GM12865 (cell line): ENCODE measurements at regions not wholly inside any gene's neighbourhood (a gene's known extent, or its start where the extent isn't known, plus 50 kb on each side); places are given as distances from the start of the nearest gene placed in this dataset.

Source experiments
- DNase-seq: peaks from one replicate; pipeline ENCODE4 v3.0.0; 2010; ENCODE audit warnings: low read depth
- H3K4me3 ChIP-seq: 2 replicates; pipeline ENCODE4 v1.5.1; 2011; ENCODE audit warnings: mild to moderate bottlenecking, low read depth, low read length, control low read depth
- CTCF ChIP-seq: IDR thresholded peaks from 2 replicates; pipeline ENCODE4 v1.5.1; 2011; ENCODE audit warnings: low read length, control low read depth, low read depth, inconsistent platforms; ENCODE audit not compliant: insufficient read depth; ENCODE audit errors: missing control alignments

DNA sequence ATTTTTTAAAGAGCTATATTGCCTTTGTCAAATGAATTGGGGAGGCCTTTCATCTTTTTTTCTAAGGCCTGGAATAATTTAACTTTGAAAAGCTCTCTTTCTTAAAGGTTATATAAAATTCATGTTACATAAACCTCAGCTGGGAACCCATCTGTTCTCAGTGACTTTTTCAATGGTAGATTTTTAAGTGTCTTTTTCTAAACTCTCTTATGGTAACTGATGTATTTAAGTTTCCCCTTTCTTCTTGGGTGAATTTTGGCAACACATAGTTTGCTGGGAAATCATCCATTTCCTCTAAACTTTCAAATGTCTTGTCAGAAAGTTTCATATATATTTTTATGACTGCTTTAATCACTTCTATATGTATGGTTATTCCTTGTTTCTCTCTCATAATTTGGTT lies 362.2 kb upstream of the KLF6 start:
- no peak for DNase-seq
- no peak for TF ChIP-seq CTCF

GRCh38 chr10:4144817-4145216 lies 359.8 kb upstream of the KLF6 start:
- no peak for DNase-seq
- no peak for TF ChIP-seq CTCF
- no peak overlapping the region for H3K4me3 ChIP-seq

More for the DNA sequence above, 362.2 kb upstream of the KLF6 start:
- no peak overlapping the region for H3K4me3 ChIP-seq

DNA sequence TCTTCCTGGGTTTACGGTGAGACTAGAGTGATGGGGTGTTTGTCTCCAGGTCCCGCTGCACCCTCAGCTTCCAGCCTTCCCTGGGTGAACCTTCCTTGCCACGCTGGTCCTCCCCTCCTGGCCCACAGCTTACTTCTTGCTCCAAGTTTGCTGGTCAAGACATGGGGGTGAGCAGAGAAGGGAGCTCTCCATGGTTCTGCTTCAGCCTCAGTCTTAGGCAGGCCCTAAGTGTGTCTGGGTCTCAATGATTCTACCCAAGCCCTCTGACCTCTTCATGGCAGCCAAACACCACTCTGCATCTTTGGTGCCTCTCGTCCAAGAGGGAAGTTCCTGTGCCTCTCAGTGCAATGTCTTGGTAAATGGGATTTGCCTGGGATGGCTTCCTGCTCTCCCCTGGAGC lies 356.5 kb upstream of the KLF6 start:
- DNase-seq: peak; percentile 28
- no peak overlapping the region for H3K4me3 ChIP-seq
- TF ChIP-seq CTCF: no peak

GRCh38 chr10:4138146-4138721 lies 353.2 kb upstream of the KLF6 start:
- H3K4me3 ChIP-seq: no peak overlapping the region
- DNase-seq: no peak
- no peak for TF ChIP-seq CTCF

DNA sequence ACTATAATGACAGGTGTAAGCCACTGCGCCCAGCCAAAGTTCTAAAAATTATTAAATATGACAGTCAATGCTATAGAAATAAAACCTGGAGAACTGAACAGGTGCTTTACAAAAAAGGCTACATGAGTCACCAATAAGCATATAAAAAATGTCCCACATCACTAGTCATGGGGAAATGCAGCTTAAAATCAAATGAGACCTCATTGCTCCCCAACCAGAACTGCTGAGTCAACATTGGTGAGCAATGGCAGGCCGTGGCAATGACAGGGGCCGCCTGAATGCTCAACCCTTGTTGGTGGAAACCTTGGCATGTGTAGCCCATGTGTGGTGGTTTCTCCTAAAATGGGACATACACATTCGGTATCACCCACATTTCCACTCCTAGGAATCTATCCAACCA lies 352.3 kb upstream of the KLF6 start:
- H3K4me3 ChIP-seq: no peak overlapping the region
- no peak for DNase-seq
- no peak for TF ChIP-seq CTCF

DNA sequence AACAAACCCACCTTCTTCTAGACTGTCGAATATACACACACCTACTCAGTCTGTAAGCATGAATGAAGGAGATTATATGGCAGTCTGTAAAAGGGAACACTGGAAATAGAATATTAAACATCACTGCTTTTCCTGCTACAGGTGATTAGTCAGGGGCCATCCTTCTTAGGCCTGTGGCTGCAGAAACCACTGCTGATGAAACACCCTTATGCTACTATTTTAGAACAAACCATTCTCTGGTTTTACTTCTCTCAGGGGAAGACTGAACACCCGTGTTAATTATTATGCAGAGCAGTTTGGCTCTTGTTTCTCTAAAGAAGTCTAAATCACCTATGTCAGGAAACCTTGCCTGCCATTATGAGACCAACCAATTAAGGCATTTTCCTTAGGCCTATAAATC lies 351.1 kb upstream of the KLF6 start:
- no peak overlapping the region for H3K4me3 ChIP-seq
- no peak for TF ChIP-seq CTCF
- DNase-seq: peak; percentile 58

DNA sequence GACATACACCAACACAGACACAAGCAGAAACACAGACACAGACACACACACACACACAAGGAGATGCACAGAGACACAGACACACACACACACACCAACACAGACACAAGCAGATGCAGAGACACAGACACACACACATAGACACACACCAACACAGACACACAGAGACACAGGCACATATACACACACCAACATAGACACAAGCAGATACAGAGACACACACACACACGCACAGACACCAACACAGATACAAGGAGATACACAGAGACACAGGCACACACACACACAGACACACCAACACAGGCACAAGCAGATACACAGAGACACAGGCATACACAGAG lies 347.2 kb upstream of the KLF6 start:
- H3K4me3 ChIP-seq: no peak overlapping the region
- DNase-seq: no peak

More for the DNA sequence above, 347.2 kb upstream of the KLF6 start:
- TF ChIP-seq CTCF: no peak
